GM18502 (cell line): ENCODE measurements at regions not wholly inside any gene's neighbourhood (a gene's known extent, or its start where the extent isn't known, plus 50 kb on each side); places are given as distances from the start of the nearest gene placed in this dataset.

Experiments
- ATAC-seq: cut with Tn5 transposase; IDR thresholded peaks from one replicate; pipeline ENCODE4 v1.9.1; 2021; ENCODE audit warnings: mild to moderate bottlenecking; ENCODE audit not compliant: unreplicated experiment, poor library complexity

DNA sequence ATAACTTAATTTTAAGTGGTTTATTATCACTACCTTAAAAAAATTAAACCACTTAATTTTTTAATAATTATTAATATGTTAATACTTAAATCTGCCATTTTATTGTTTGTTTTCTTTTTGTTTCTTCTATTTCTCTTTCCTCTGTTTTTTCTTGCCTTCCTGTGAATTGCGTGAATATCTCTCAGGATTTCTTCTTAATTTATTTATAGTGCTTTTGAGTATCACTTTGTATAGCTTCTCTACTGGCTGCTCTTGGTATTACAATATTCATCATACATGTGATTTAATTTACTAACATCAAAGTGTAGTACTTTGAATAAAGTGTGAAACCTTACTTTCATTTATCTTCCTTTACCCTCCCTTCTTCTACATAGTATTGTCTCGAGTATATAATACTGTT lies 349.5 kb upstream of the CPXCR1 start:
- ATAC-seq = no peak

DNA sequence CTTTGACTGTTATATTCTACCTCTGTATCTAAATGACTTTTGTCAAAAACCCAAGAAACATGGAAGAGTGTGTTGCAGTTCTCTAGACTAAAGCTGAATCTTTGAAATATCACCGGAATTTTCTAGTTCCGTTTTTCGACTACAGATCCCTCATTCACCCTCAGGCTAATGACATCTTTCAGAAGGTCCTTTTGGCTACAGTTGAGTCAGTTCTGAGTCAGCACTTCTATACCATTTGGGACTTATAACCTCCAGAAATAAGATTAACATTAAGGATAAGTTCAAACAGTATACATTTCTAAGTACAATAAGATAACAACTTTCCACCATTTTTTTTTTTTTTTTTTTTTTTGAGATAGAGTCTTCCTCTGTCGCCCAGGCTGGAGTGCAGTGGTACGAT lies 331.0 kb upstream of the CPXCR1 start:
- ATAC-seq = no peak

DNA sequence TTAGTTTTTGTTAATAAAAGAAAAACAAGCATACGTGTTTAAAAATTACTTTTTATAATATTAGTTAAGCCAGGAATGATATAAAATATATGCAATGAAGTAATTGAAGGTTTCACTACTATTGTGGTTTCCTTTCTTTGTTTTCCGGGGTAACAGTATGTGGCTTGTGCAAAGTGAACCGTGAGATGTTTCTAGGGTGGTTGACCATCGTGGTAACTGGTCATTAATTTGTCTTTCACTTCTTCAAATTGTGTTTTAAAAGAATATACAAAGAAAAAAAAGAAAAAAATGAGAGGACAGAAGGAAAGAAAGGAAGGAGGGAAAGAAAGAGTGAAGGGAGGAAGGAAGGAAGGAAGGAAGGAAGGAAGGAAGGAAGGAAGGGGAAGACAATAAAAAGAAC lies 330.1 kb upstream of the CPXCR1 start:
- ATAC-seq = no peak

DNA sequence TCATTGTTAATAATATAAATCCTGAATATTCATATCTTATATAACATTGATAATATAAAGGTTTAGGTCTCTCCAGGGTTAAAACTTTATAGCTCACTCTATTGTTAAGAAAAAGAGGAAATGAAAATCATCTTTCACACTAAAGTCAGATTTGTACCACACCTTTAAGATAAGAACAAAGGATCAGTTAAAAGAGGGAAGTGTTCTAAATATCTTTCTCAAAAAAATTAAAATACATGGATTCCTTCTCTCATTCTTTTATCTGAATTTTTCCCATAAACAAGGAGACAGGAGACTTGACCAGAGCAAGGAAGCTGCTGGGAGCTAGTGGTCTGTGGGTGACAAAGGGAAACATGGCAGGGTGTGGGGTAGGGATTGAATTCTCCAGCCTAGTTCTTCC lies 323.0 kb upstream of the CPXCR1 start:
- ATAC-seq = no peak

DNA sequence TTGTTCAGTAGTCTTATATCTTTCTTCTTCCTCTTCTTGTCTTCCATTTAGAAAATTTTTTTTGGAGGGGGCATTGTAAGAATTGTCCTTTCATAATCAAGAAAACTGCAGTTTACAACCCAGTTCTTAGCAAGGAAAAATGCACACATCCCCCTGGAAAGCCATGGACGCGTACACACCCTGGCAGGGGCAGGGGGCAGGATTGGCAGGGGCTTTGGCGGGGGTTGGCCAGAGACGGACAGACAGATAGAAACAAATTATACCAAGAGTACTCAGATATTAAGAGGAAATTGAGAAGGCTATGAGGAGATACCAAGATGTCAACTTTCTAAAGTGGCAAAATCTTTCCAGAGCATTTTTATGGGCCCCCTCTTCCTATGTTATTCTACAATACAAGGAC lies 322.5 kb upstream of the CPXCR1 start:
- no peak for ATAC-seq

DNA sequence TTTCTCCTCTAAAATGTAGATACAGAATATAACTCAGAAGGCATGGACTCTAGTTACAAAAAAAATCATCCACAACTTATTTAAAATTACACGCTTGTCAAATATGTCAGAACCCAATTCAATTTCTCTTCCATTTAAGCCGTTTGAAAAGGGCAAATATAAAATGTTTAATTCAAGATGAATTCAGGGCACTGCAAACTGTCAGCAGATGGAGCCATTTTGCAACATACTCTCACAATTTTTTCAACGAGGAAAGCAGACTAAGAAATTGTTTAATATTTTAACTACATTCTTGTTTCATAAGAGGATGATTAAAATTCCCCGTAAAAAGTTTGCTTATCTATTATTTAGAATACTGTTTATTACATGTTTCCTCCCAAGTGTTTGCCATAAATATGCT lies 321.3 kb upstream of the CPXCR1 start:
- ATAC-seq = no peak

DNA sequence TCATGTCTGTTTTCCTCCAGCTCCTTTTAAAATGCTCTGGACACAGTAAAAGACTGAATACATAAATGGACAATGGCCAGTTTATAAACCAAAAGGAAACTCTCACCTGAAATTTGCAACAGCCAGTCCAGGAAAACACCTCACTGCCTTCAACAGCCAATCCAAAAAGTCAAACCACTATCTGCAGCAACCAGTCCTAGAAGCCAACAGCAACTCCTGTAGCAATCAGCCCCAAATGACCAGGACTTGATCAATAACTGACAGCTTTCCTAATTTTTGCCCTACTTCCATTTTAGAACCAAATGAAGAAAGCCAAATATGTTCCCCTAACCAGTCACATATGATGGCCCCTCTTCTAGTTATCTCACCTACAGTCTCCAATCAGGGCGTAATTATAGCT lies 309.5 kb upstream of the CPXCR1 start:
- ATAC-seq = no peak

DNA sequence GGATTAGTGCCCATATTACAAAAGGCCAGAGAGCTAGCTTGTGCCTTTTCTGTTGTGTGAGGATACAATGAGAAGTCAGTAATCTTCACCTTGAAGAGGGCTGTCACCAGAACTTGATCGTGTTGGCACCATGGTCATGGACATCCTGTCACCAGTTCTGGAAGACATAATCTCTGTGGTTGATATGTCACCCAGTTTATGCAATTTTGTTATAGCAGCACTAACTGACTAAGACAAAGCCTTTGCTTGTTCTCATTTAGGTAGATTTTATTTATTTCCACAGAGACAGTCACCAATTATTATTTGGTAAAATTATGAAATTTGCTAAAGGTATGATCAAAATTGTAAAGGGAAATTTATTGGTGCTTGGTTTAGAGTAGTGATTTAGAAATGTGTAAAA lies 308.8 kb upstream of the CPXCR1 start:
- ATAC-seq = no peak

DNA sequence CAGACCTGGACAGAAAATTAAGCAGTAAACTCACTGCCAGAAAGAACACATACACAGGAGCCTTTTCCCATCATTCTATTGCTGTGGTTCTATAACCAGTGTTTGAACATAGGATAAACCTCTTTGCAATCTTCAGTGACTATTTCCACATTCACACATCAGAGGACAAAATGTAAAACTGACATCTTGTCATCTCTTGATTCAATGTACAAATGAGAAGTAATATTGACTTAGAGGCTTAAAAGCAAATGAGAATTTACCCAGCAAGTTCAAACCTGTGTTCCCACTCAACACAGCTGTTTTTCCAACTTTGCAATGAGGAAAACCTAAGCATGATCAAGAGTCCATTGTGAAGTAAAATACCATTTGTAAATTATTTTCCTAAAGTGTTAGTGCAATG lies 307.1 kb upstream of the CPXCR1 start:
- ATAC-seq = no peak
